ENCODE measurements at regions not wholly inside any gene's neighbourhood (a gene's known extent, or its start where the extent isn't known, plus 50 kb on each side); places are given as distances from the start of the nearest gene placed in this dataset.

DNA sequence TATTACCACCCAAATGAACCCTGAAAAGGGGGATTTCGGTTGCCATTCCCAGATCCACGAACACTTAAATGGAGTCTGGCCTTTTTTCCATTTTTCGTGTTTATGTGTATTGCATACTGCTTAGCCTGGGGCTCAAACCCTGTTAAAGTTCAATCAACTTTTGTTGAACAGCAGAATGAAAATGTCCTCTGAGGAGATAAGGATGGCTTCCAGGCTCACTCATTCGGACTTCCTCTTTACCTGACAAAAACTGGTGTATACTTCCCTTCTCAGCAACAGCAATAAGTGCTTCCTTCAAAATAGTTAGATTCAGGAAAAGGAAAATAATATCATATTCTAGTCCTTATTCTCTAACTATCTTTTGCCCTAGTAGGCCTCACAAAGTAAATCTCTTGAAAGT, 61.1 kb upstream of the ARID5B start:
- no peak for TF ChIP-seq CTCF (IDR thresholded peaks at IDR 0.05; ENCODE audit: low read depth, low read length, missing control alignments)
- no peak for DNase-seq (ENCODE audit: extremely low read depth, low read depth)
- no peak overlapping the region for H3K4me3 ChIP-seq (replicated peaks; ENCODE audit: low read depth, low read length)

- no peak for TF ChIP-seq CTCF (IDR thresholded peaks at IDR 0.05; ENCODE audit: low read depth, low read length, missing control alignments)
- no peak for DNase-seq (ENCODE audit: extremely low read depth, low read depth)
- no peak overlapping the region for H3K4me3 ChIP-seq (replicated peaks; ENCODE audit: low read depth, low read length)
Observed at GRCh38 chr10:61841338-61841875, 60.1 kb upstream of the ARID5B start.

- TF ChIP-seq CTCF (IDR thresholded peaks at IDR 0.05; ENCODE audit: low read depth, low read length, missing control alignments), result no peak
- H3K4me3 ChIP-seq (replicated peaks; ENCODE audit: low read depth, low read length), result no peak overlapping the region
- no peak for DNase-seq (ENCODE audit: extremely low read depth, low read depth)
Observed at GRCh38 chr10:61842755-61843497, 58.6 kb upstream of the ARID5B start.

DNA sequence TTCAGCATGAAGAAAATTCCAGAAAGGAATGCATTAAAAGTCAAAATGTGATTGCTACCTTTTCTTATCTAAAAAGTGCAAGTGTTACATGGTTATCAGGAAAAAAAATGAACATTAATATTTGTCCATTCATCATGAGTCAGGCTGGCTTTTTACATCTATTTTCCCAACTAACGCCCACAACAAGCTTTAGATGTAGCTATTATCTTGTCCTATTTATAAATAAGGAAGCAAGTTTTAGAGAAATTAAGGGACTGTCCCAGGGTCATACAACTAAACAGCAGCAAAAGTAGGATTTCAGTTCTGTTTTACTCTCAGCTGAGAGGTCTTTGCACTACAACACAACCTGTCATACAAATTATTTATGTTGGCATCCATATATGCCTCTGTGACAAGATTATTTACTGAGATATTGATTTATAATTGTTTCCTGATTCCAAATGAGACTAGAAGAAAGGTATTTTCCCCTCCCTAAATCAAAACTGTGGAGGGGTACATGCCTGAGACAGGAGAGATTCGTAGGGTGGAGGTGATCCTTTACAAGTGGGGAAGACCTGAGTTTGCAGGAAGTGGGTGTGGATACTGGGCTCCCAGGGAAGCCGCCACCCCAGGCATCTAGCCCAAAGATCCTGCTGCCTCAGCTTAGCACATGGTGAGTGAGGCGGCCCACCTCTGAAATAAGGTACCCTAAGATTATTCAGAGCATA, 57.2 kb upstream of the ARID5B start:
- no peak for DNase-seq (ENCODE audit: extremely low read depth, low read depth)
- H3K4me3 ChIP-seq (replicated peaks; ENCODE audit: low read depth, low read length), result no peak overlapping the region
- no peak for TF ChIP-seq CTCF (IDR thresholded peaks at IDR 0.05; ENCODE audit: low read depth, low read length, missing control alignments)

- H3K4me3 ChIP-seq (replicated peaks; ENCODE audit: low read depth, low read length), result no peak overlapping the region
- DNase-seq (ENCODE audit: extremely low read depth, low read depth), result no peak
- TF ChIP-seq CTCF (IDR thresholded peaks at IDR 0.05; ENCODE audit: low read depth, low read length, missing control alignments), result no peak
Observed at GRCh38 chr10:61845196-61845949, 56.1 kb upstream of the ARID5B start.

DNA sequence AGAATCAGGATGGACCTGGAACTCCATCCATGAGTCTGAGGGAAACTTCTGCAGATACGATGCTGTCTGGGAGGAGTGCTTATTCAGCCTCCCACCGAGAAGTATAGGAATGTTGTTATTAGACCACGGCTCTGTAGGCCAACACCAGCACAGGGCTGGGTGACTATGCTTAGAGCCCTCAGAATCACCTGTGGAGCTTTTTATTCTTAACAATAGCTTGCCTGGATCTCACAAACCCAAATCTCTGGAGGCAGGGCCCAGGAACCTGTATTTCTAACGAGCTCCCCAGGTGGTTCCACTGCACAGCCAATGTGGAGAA, 55.6 kb upstream of the ARID5B start:
- no peak for DNase-seq (ENCODE audit: extremely low read depth, low read depth)
- H3K4me3 ChIP-seq (replicated peaks; ENCODE audit: low read depth, low read length), result no peak overlapping the region
- no peak for TF ChIP-seq CTCF (IDR thresholded peaks at IDR 0.05; ENCODE audit: low read depth, low read length, missing control alignments)
